GM23248 (cell line): ENCODE measurements at regions not wholly inside any gene's neighbourhood (a gene's known extent, or its start where the extent isn't known, plus 50 kb on each side); places are given as distances from the start of the nearest gene placed in this dataset.

Experiments used
- EZH2 ChIP-seq: fragments of 200-600 bp; sonication (generic); IDR thresholded peaks from 2 replicates; pipeline ENCODE4 v1.6.1; 2018; ENCODE audit warnings: antibody characterized with exemption, mild to moderate bottlenecking; ENCODE audit not compliant: insufficient read depth, poor library complexity, severe bottlenecking
- EZH2phosphoT487 ChIP-seq: fragments of 200-600 bp; sonication (generic); IDR thresholded peaks from 2 replicates; pipeline ENCODE4 v1.6.1; 2018; ENCODE audit warnings: antibody characterized with exemption, moderate library complexity, mild to moderate bottlenecking, low read depth; ENCODE audit not compliant: insufficient read depth

- TF ChIP-seq EZH2phosphoT487 = no peak
- TF ChIP-seq EZH2 = no peak
Observed at GRCh38 chr20:6704132-6704861, 63.2 kb upstream of the BMP2 start.
